ENCODE measurements at regions not wholly inside any gene's neighbourhood (a gene's known extent, or its start where the extent isn't known, plus 50 kb on each side); places are given as distances from the start of the nearest gene placed in this dataset.
A peak's percentile ranks its signal among the peaks of the same experiment; 100 is the strongest.
"Not testable (repeated sequence)": the region's sequence is repeated elsewhere in the genome, so short reads cannot be mapped to it uniquely, and the experiment has no call there.

DNA sequence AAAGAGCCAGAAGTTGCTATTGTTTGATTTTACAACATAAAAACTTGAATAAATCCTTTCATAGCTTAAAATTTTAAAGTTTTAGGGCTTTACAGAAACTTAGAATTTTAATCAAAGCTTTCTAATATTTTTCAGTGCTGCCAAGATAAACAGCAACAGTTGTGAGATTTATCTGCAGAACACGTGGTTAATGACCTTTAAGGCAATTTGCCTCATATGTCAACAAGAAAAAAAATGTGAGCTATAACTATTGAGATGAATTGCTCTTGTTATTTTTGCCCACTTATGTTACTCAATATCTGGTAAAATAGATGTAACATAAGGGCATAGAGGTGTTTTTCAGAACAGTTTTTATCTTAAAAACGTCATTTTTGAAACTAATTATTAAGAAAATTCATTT, 96.7 kb upstream of the NECTIN3 start:
- no peak overlapping the region for H3K4me3 ChIP-seq (ENCODE audit: low read length)
- TF ChIP-seq CTCF (conservative IDR thresholded peaks at IDR 0.05; ENCODE audit: low read length), result no peak
- DNase-seq (ENCODE audit: low read depth), result no peak

DNA sequence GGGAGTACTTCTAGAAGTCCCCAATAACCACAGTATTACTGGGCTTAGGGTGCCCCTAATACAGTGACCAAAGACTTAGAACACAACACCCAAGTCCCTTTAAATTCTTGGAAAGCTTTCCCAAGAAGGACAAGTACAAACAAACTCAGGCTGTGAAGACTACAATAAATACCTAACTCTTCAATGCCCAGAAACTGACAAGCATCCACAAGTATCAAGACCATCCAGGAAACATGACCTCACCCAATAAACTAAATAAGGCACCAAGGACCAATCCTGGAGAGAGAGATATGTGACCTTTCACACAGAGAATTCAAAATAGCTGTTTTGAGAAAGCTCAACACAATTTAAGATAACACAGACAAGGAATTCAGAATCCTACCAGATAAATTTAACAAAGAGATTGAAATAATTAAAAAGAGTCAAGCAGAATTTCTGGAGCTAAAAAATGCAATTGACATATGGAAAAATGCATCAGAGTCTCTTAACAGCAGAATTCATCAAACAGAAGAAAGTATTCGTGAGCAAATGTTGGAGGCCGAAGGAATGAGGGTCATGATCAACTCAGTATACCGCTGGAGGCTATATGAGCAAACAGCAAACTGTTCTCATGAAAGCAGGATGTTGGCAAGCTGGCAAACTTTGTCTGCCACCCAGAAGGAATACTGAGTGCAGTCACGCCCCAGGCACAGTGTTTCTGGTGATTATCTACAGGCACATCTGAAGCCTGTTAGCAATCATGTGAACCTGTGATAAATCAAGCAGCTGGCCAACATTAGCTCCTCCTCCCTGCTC, 87.0 kb upstream of the NECTIN3 start:
- H3K4me3 ChIP-seq (ENCODE audit: low read length), result no peak overlapping the region
- TF ChIP-seq CTCF (conservative IDR thresholded peaks at IDR 0.05; ENCODE audit: low read length), result no peak
- no peak for DNase-seq (ENCODE audit: low read depth)

GRCh38 chr3:110989446-110989845, 82.2 kb upstream of the NECTIN3 start:
- no peak for TF ChIP-seq CTCF (conservative IDR thresholded peaks at IDR 0.05; ENCODE audit: low read length)
- no peak for DNase-seq (ENCODE audit: low read depth)
- H3K4me3 ChIP-seq (ENCODE audit: low read length), result no peak overlapping the region

GRCh38 chr3:110995461-110996231, 76.0 kb upstream of the NECTIN3 start:
- peak; percentile 82 for DNase-seq (ENCODE audit: low read depth)
- no peak overlapping the region for H3K4me3 ChIP-seq (ENCODE audit: low read length)
- no peak for TF ChIP-seq CTCF (conservative IDR thresholded peaks at IDR 0.05; ENCODE audit: low read length)

- H3K4me3 ChIP-seq (ENCODE audit: low read length); DNase-seq (ENCODE audit: low read depth): not testable (repeated sequence)
Observed at GRCh38 chr3:110998766-110999165, 72.8 kb upstream of the NECTIN3 start.

- DNase-seq (ENCODE audit: low read depth), result not testable (repeated sequence)
Observed at GRCh38 chr3:111006485-111006884, 65.1 kb upstream of the NECTIN3 start.

GRCh38 chr3:111012388-111013248, 59.0 kb upstream of the NECTIN3 start:
- H3K4me3 ChIP-seq (ENCODE audit: low read length), result no peak overlapping the region
- no peak for DNase-seq (ENCODE audit: low read depth)
- TF ChIP-seq CTCF (conservative IDR thresholded peaks at IDR 0.05; ENCODE audit: low read length), result 0 out of 2 replicates have a peak, but pooled peaks have one; percentile 2

More at GRCh38 chr3:111006485-111006884, 65.1 kb upstream of the NECTIN3 start:
- not testable (repeated sequence) for H3K4me3 ChIP-seq (ENCODE audit: low read length)
